Cardiac muscle cell (in vitro differentiated cells and primary cell): ENCODE measurements at regions not wholly inside any gene's neighbourhood (a gene's known extent, or its start where the extent isn't known, plus 50 kb on each side); places are given as distances from the start of the nearest gene placed in this dataset.
A peak's percentile ranks its signal among the peaks of the same experiment; 100 is the strongest.

ENCODE experiments used
- DNase-seq, 2 donors: peaks; one replicate each; pipeline versions ENCODE4 v3.0.0 to v3.0.0-alpha.2; 2010 to 2017; ENCODE audit warnings: low read depth in 1 of 2, low spot score in 1 of 2
- H3K27ac ChIP-seq: fragments of 200-600 bp; sonication (generic); 2 replicates; pipeline ENCODE4 v1.5.1; 2016
- H3K27me3 ChIP-seq: fragments of 200-600 bp; sonication (generic); 2 replicates; pipeline ENCODE4 v1.6.0; 2016; ENCODE audit warnings: control low read depth
- H3K36me3 ChIP-seq: fragments of 200-600 bp; sonication (generic); 2 replicates; pipeline ENCODE4 v1.5.1; 2016; ENCODE audit warnings: control low read depth
- H3K4me1 ChIP-seq: fragments of 200-600 bp; sonication (generic); 2 replicates; pipeline ENCODE4 v1.8.1; 2017; ENCODE audit warnings: low read depth, mild to moderate bottlenecking, mixed run types
- H3K4me3 ChIP-seq: fragments of 200-600 bp; sonication (generic); 2 replicates; pipeline ENCODE4 v1.5.1; 2016; ENCODE audit warnings: mild to moderate bottlenecking
- H3K9me3 ChIP-seq: fragments of 200-600 bp; sonication (generic); 2 replicates; pipeline ENCODE4 v1.5.1; 2017; ENCODE audit warnings: low read depth, mild to moderate bottlenecking, control low read depth
- CTCF ChIP-seq: IDR thresholded peaks from 2 replicates; pipeline ENCODE4 v1.5.1; 2012; ENCODE audit warnings: low read depth, mild to moderate bottlenecking, low read length

GRCh38 chr6:98546376-98546775, 288.0 kb upstream of the POU3F2 start:
- Histone ChIP-seq H3K4me1 (peaks cover 4% of the 10 kb centered on the region), H3K27me3 (no peaks in the 10 kb centered on the region), H3K36me3 (no peaks in the 10 kb centered on the region), H3K9me3 (no peaks in the 10 kb centered on the region), H3K27ac (no peak overlapping the region), H3K4me3 (no peak overlapping the region)
- no peak for TF ChIP-seq CTCF
- DNase-seq, result no peak

- no peaks in the 10 kb centered on the region for H3K9me3 ChIP-seq
- TF ChIP-seq CTCF, result no peak
- no peak overlapping the region for H3K27ac ChIP-seq
- no peaks in the 10 kb centered on the region for H3K27me3 ChIP-seq
- peaks cover 4% of the 10 kb centered on the region for H3K4me1 ChIP-seq
- DNase-seq, result no peak
- no peak overlapping the region for H3K4me3 ChIP-seq
- no peaks in the 10 kb centered on the region for H3K36me3 ChIP-seq
These were observed 287.2 kb upstream of the POU3F2 start for GRCh38 chr6:98547151-98547550.

GRCh38 chr6:98547634-98548033, 286.7 kb upstream of the POU3F2 start:
- H3K27me3 ChIP-seq, result no peaks in the 10 kb centered on the region
- H3K9me3 ChIP-seq, result no peaks in the 10 kb centered on the region
- H3K4me1 ChIP-seq, result peaks cover 4% of the 10 kb centered on the region
- H3K4me3 ChIP-seq, result no peak overlapping the region
- H3K36me3 ChIP-seq, result no peaks in the 10 kb centered on the region
- no peak overlapping the region for H3K27ac ChIP-seq
- no peak for TF ChIP-seq CTCF
- peak in 1 of 2 donors; percentile 46 for DNase-seq

GRCh38 chr6:98548301-98548700, 286.1 kb upstream of the POU3F2 start:
- peaks cover 4% of the 10 kb centered on the region for H3K4me1 ChIP-seq
- no peak overlapping the region for H3K27ac ChIP-seq
- H3K9me3 ChIP-seq, result no peaks in the 10 kb centered on the region
- TF ChIP-seq CTCF, result no peak
- H3K4me3 ChIP-seq, result no peak overlapping the region
- no peaks in the 10 kb centered on the region for H3K36me3 ChIP-seq
- DNase-seq, result no peak
- H3K27me3 ChIP-seq, result no peaks in the 10 kb centered on the region

- no peaks in the 10 kb centered on the region for H3K4me1 ChIP-seq
- TF ChIP-seq CTCF, result no peak
- H3K9me3 ChIP-seq, result no peaks in the 10 kb centered on the region
- H3K36me3 ChIP-seq, result no peaks in the 10 kb centered on the region
- H3K4me3 ChIP-seq, result no peak overlapping the region
- DNase-seq, result no peak
- no peak overlapping the region for H3K27ac ChIP-seq
- H3K27me3 ChIP-seq, result no peaks in the 10 kb centered on the region
These were observed 274.0 kb upstream of the POU3F2 start for GRCh38 chr6:98560418-98560817.

GRCh38 chr6:98560841-98561240, 273.5 kb upstream of the POU3F2 start:
- no peak for TF ChIP-seq CTCF
- H3K9me3 ChIP-seq, result no peaks in the 10 kb centered on the region
- H3K4me3 ChIP-seq, result no peak overlapping the region
- H3K4me1 ChIP-seq, result no peaks in the 10 kb centered on the region
- no peak overlapping the region for H3K27ac ChIP-seq
- no peaks in the 10 kb centered on the region for H3K27me3 ChIP-seq
- DNase-seq, result no peak
- no peaks in the 10 kb centered on the region for H3K36me3 ChIP-seq
